ENCODE measurements at regions not wholly inside any gene's neighbourhood (a gene's known extent, or its start where the extent isn't known, plus 50 kb on each side); places are given as distances from the start of the nearest gene placed in this dataset.

DNA sequence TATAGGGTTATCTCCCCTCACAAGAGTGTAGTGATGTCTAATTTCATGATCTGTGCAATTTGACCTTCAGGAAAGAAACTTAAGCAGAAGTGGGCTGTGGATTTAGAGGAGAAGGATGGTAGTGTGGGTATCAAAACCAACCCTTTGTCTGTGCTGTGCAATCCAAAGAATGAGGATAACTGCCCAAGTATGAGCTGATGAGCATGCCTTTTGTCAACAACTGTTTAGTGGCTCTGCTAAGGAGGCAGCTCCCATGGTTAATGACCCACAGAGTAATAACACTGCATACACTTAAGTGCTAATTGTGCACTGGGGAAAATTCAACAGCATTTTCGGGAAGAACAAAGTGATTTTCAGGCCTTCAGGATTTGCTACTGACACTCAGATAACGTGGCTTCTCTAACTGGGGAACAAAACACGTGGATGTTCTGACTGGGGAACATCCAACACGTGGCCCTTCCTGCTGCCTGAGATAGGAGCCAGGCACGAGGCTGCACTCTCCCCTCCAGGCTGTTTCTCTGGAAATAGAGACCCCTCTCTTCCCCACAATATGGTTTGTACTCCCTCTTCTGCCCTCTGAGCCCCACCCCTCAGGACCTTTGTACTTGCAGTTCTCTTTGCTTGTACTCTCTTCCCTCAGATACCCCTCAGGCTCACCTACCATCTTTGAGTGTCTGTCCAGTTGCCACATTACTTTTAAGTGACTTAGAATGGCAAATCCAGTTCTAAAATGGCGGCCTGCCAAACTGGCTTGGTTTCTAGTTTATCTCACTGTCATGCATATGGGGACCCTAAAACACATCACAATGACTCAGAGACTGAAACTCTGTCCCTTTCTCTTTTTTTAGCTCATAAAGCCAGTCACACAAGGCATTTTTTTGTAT, 234.9 kb upstream of the POU2AF2 start:
- no peak for DNase-seq (ENCODE audit: low spot score in 2 of 2)
- 84 to 90% methylated on average over 6 of the region's 6 CpGs for WGBS, 2 donors
- no peak overlapping the region for H3K4me3 ChIP-seq (ENCODE audit: low read depth, poor library complexity, severe bottlenecking)
- intact Hi-C loops (cut with DNase I; ENCODE audit: low total_unique reads) = no loop called here
- no peak for TF ChIP-seq POLR2A (IDR thresholded peaks at IDR 0.05)
- TF ChIP-seq, protein P1, sequence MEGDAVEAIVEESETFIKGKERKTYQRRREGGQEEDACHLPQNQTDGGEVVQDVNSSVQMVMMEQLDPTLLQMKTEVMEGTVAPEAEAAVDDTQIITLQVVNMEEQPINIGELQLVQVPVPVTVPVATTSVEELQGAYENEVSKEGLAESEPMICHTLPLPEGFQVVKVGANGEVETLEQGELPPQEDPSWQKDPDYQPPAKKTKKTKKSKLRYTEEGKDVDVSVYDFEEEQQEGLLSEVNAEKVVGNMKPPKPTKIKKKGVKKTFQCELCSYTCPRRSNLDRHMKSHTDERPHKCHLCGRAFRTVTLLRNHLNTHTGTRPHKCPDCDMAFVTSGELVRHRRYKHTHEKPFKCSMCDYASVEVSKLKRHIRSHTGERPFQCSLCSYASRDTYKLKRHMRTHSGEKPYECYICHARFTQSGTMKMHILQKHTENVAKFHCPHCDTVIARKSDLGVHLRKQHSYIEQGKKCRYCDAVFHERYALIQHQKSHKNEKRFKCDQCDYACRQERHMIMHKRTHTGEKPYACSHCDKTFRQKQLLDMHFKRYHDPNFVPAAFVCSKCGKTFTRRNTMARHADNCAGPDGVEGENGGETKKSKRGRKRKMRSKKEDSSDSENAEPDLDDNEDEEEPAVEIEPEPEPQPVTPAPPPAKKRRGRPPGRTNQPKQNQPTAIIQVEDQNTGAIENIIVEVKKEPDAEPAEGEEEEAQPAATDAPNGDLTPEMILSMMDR (IDR thresholded peaks at IDR 0.05) = no peak

DNA sequence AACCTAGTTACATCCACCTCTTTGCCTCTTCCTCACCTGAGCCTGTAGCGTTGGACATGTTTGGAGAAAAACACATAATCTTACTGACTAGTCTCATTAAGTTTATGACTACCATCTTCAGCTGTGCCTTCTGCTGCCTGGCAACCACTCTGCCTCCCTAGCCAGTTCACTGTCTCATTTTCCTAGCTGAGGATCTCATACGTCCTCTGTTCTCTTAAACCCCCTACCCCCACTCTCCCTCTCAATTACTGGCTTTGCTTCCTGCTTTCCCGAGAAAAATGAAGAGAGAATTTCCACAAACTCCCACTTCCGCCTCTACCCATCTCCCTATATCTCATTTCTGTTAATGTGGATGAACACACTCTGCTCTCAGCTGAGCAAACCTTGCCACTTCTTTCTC, 239.3 kb upstream of the POU2AF2 start:
- 83 to 87% methylated on average over 4 of the region's 4 CpGs for WGBS, 2 donors
- no peak for DNase-seq (ENCODE audit: low spot score in 2 of 2)
- H3K4me3 ChIP-seq (ENCODE audit: low read depth, poor library complexity, severe bottlenecking) = no peak overlapping the region
- intact Hi-C loops (cut with DNase I; ENCODE audit: low total_unique reads) = no loop called here
- TF ChIP-seq, protein P1 (IDR thresholded peaks at IDR 0.05) = no peak
- no peak for TF ChIP-seq POLR2A (IDR thresholded peaks at IDR 0.05)

DNA sequence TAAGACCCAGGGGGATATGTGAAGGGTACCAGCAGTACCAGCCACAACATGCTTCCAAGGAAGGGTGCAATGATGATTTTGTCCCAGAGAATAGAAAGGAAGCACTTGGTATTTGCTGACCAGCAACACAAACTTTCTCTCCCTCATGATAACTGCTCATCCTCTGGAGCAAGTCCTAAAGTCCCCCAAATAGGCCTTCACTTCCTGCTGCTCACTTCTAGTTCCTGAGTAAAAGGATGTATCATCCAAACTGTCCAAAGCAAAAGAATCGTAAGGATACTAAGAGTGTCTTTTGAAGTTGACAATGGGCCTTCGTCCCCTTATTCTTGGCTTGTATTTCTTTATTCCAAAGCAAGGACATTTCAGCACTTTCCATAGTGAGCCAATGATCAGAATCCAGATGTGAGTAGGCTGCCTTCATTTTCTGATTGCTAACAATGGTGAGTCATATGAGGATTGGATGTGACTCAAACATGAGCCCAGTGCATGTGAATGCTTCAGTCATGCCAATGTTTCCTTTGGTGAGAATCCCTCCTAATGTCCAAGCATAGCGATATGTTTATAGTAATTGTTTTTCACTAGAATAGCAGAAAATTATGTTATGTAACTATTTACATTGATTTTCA, 243.4 kb upstream of the POU2AF2 start:
- 64 to 72% methylated on average over 3 of the region's 3 CpGs for WGBS, 2 donors
- peak in 1 of 2 donors; percentile 22 for DNase-seq (ENCODE audit: low spot score in 2 of 2)
- intact Hi-C loops (cut with DNase I; ENCODE audit: low total_unique reads) = no loop called here

DNA sequence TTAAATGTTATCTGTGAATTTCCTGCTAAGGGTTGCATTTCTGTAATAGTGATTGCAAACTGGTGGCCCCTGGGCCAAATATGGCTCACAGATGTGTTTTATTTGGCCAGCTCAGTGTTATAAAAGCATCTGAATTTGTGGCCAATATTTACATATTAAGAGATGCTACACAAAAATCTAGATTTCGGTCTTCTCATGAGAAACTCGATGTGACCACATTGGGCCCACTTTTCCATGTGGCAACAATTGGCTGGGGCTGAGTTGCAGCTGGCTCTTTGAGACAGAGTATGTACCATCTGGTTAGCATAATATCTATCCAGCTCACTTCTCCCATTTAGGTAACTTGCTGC, 244.5 kb upstream of the POU2AF2 start:
- 56 to 63% methylated on average over 2 of the region's 2 CpGs for whole genome bisulfite sequencing, 2 donors
- TF ChIP-seq, protein P1 (IDR thresholded peaks at IDR 0.05) = no peak
- TF ChIP-seq POLR2A (IDR thresholded peaks at IDR 0.05) = no peak
- intact Hi-C loops (cut with DNase I; ENCODE audit: low total_unique reads) = no loop called here
- no peak for DNase-seq (ENCODE audit: low spot score in 2 of 2)
- no peak overlapping the region for H3K4me3 ChIP-seq (ENCODE audit: low read depth, poor library complexity, severe bottlenecking)

More for the DNA sequence above, 243.4 kb upstream of the POU2AF2 start:
- H3K4me3 ChIP-seq (ENCODE audit: low read depth, poor library complexity, severe bottlenecking) = no peak overlapping the region
- TF ChIP-seq POLR2A (IDR thresholded peaks at IDR 0.05) = no peak
- TF ChIP-seq, protein P1 (IDR thresholded peaks at IDR 0.05) = no peak

DNA sequence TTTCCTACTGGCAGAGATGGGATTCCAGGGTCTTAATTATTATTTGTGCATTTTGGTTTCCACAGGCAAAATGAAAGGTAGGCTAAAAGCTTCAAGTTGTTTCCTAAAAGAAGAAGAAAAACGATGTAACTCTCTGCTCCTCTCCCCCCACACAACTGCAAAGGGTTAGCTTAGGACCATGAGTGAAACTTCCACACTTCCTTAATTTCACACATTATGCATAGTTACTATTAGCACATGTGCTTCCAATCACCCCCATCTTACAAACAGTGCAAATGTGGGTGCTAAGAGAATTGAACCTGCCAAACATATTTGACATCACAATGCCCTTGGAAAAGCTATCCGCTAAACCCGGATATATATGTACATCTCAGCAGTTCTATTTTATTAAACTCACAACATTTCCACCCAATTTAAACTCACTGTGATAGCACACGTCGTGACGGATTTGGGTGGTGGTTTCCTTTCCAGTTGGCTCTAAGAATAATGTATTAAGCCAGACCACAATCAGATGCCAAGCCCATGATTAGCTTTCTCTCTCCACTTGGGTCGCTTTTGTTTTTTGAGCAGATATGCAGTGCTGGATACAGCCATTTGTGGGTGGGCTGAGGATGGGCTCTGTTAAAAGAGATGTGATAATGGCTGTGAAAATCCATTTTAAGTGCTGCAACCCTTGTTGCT, 245.0 kb upstream of the POU2AF2 start:
- DNase-seq (ENCODE audit: low spot score in 2 of 2) = no peak
- no peak overlapping the region for H3K4me3 ChIP-seq (ENCODE audit: low read depth, poor library complexity, severe bottlenecking)
- intact Hi-C loops (cut with DNase I; ENCODE audit: low total_unique reads) = no loop called here
- 45 to 53% methylated on average over 7 of the region's 7 CpGs for WGBS, 2 donors
- TF ChIP-seq, protein P1 (IDR thresholded peaks at IDR 0.05) = no peak
- no peak for TF ChIP-seq POLR2A (IDR thresholded peaks at IDR 0.05)

Measured in lower leg skin (tissue), 4 donors.